Activated effector memory CD4-positive, alpha-beta T cell treated with Interleukin-2 at 50 U/mL for 16 hours (primary cell): ENCODE measurements at regions not wholly inside any gene's neighbourhood (a gene's known extent, or its start where the extent isn't known, plus 50 kb on each side); places are given as distances from the start of the nearest gene placed in this dataset.
A peak's percentile ranks its signal among the peaks of the same experiment; 100 is the strongest.
"Not testable (repeated sequence)": the region's sequence is repeated elsewhere in the genome, so short reads cannot be mapped to it uniquely, and the experiment has no call there.

Source experiments
- DNase-seq: peaks from one replicate; pipeline ENCODE4 v3.0.0-alpha.2; 2020

GRCh38 chr3:153221748-153222162 lies 59.7 kb downstream of the RAP2B start:
- DNase-seq = peak; percentile 76

GRCh38 chr3:153226877-153227276 lies 64.9 kb downstream of the RAP2B start:
- not testable (repeated sequence) for DNase-seq

GRCh38 chr3:153230427-153230826 lies 68.4 kb downstream of the RAP2B start:
- not testable (repeated sequence) for DNase-seq

GRCh38 chr3:153231245-153231644 lies 69.2 kb downstream of the RAP2B start:
- DNase-seq = not testable (repeated sequence)

GRCh38 chr3:153232050-153232752 lies 70.2 kb downstream of the RAP2B start:
- DNase-seq = not testable (repeated sequence)

GRCh38 chr3:153232851-153233271 lies 70.8 kb downstream of the RAP2B start:
- DNase-seq = no peak

- DNase-seq = no peak
Measured at GRCh38 chr3:153233986-153234385, 72.0 kb downstream of the RAP2B start.

- DNase-seq = no peak
Measured at GRCh38 chr3:153242896-153243295, 80.9 kb downstream of the RAP2B start.

- DNase-seq = no peak
Measured at GRCh38 chr3:153244961-153245360, 82.9 kb downstream of the RAP2B start.

GRCh38 chr3:153245661-153246060 lies 83.6 kb downstream of the RAP2B start:
- no peak for DNase-seq

GRCh38 chr3:153246331-153246730 lies 84.3 kb downstream of the RAP2B start:
- no peak for DNase-seq

GRCh38 chr3:153246806-153247205 lies 84.8 kb downstream of the RAP2B start:
- DNase-seq = no peak

- DNase-seq = no peak
Measured at GRCh38 chr3:153247331-153248330, 85.6 kb downstream of the RAP2B start.

GRCh38 chr3:153248835-153249234 lies 86.8 kb downstream of the RAP2B start:
- not testable (repeated sequence) for DNase-seq

- DNase-seq = no peak
Measured at GRCh38 chr3:153249906-153250305, 87.9 kb downstream of the RAP2B start.

- no peak for DNase-seq
Measured at GRCh38 chr3:153250446-153250845, 88.4 kb downstream of the RAP2B start.

GRCh38 chr3:153252963-153253362 lies 90.9 kb downstream of the RAP2B start:
- no peak for DNase-seq

GRCh38 chr3:153254361-153254760 lies 92.3 kb downstream of the RAP2B start:
- DNase-seq = no peak

GRCh38 chr3:153257673-153258351 lies 95.8 kb downstream of the RAP2B start:
- no peak for DNase-seq

- DNase-seq = no peak
Measured at GRCh38 chr3:153259956-153260355, 97.9 kb downstream of the RAP2B start.

- DNase-seq = no peak
Measured at GRCh38 chr3:153260681-153261080, 98.7 kb downstream of the RAP2B start.

GRCh38 chr3:153266619-153267018 lies 104.6 kb downstream of the RAP2B start:
- DNase-seq = no peak
